GM18867 (cell line): ENCODE measurements at regions not wholly inside any gene's neighbourhood (a gene's known extent, or its start where the extent isn't known, plus 50 kb on each side); places are given as distances from the start of the nearest gene placed in this dataset.

Experiments used
- ATAC-seq: cut with Tn5 transposase; IDR thresholded peaks from one replicate; pipeline ENCODE4 v1.9.1; 2021; ENCODE audit warnings: mild to moderate bottlenecking, moderate library complexity; ENCODE audit not compliant: unreplicated experiment

DNA sequence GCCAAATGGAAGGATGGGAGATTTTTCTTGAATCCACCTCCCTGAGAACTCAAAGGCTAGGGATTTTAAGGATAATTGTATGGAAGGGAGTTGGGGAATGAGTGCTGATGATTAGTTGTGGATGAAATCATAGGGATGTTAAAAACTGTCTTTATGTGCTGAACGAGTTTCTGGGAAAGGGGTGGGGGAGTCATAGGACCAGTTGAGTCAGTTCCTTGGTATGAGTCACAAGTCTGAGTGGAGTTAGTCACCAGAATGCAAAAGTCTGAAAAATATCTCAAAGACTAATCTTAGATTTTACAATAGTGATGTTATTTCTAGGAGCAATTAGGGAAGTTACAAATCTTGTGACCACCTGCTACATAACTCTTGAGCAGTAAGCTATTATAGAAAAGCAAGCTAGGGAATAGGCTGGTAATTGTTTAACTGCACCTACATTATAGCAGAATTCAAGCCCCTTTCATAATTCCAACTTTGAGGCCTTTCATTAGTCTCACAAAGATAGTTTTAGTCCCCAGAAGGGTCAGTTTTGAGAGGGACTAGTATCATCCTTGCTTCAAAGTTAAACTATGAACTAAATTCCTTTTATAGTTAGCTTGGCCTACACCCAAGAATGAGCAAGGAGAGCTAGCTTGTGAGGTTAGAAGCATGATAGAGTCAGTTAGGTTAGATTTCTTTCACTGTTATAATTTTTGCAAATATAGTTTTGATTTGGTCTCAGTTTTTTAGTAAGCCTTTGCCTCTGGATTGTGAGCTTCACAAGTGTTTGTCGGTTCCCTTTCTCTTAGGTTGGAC, 668.0 kb downstream of the ETS1 start:
- ATAC-seq: no peak

DNA sequence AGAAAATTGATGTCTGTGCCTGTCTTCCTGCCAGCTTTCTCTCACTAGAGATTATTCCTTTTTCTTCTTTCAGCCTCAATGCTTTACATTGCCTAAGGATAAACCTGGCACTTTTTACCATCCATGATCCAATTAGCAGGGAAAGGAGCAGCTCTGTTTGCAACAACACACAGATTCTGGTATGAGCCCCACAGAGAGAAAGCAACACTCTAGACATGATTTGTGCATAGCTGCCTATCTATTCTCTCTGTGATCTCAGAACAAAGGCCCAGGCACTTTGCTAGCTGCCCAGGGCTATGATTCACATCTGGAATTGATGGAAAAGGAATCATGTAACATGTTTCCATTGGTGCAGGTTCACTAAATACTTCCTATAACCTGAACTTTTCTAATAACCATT, 685.0 kb downstream of the ETS1 start:
- ATAC-seq: no peak

DNA sequence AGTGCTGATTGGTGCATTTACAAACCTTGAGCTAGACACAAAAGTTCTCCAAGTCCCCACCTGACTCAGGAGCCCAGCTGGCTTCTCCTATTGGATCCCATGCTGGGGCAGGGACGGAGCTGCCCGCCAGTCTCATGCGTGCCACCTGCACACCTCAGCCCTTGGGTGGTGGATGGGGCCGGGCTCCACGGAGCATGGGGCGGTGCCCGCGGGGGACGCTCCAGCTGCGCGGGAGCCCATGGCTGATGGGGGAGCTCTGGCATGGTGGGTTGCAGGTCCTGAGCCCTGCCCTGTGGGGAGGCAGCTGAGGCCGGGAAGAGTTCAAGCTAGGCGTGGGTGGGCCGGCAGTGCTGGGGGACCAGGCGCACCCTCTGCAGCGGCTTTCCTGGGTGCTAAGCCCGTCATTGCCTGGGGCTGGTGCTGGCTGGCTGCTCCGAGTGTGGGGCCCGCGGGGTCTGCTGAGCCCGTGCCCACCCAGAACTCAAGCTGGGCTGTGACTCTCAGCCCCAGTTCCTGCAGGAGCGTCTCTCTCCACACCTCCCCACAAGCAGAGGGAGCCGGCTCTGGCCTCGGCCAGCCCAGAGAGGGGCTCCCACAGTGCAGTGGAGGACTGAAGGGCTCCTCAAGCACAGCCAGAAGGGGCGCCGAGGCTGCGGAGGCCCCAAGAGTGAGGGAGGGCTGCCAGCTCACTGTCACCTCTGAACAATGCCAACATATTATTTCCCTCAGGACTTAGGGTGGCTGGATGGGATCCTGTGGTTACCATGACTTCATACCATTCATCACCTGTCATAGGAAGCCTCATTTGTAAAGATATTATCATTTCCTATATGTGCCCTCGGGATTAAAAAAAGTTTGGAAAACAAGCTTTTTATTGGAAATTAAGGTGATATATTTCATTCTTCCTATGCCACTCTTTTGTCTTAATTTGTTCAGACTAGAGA, 688.7 kb downstream of the ETS1 start:
- no peak for ATAC-seq

DNA sequence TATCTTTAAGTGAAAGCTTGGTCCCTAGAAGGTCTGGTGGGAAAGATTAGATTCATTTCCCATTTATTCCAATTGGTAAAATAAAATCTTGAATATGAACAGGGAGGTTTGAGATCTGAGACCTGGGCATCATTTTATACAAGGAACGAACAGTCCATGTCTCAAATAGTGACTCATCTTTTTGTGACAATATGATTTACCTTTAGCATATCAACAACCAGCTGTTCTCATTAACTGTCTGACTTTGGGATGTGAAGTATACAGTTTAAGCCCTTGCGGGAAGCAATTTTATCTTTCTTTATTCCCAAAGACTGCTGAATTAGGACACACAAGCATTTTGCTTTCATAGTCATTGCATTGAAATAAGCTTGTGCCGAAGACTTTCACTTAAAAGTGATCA, 691.6 kb downstream of the ETS1 start:
- ATAC-seq: no peak

DNA sequence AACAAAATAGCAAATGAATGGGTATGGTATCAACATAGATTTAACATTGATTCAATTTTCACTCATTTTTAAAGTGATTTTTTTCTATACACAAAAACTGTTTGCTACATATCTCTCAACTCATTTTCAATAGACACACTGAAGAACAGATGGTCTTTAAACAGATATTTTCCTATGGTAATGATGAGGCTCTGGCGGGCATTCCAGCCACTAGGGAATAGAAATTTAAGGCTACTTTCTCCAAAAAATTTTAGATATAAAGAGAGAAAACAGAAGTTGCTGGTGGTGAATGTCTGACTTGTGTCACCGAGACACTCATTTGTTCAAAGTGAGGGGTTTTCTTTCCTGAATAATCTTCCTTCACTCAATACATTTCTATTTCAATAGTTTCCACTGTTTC, 693.0 kb downstream of the ETS1 start:
- no peak for ATAC-seq

DNA sequence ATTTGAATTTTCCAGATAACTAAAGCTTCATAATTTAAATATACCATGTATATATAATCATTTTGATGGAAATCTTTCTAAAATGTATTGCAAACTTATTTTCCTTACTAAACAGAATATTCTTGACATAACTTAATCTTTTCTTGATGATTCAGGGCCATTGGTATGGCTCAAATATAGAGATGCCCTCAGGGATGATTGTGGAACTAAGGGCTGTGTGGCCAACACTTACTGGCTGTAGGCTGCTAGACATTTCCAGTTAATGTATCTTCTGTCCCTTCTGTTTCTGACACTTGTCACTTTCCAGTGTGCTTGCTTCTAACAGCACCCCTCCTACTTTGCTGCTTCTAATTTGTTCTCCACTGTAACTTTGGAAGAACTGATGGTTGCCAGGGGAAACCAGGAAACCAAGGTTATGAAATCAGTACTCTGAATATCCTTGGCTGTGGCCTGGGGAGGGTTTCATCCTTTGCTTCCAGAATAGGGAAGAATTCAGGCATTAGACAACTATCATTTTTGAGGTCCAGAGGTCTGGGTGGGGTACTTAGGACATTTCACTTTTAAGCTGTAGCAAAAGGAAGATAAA, 697.2 kb downstream of the ETS1 start:
- ATAC-seq: no peak

DNA sequence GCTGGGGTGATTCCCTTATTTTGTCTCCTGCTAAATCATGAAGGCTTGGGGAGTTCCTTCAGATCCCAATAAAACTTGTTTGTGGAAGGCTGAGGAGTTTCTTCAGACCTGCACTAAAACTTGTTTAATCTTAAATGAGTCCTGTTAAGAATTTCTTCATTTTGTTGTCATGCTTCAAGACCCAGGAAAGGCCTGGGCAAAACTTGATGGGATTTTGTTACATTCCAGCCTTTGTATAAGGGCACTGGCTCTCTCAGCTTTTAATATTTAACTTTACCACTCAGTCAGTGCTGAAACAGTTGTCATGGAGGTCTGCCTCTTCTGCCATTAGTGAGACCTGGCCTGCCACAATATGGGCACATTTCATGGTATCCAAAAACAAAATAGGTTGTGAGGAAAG, 699.0 kb downstream of the ETS1 start:
- ATAC-seq: no peak

DNA sequence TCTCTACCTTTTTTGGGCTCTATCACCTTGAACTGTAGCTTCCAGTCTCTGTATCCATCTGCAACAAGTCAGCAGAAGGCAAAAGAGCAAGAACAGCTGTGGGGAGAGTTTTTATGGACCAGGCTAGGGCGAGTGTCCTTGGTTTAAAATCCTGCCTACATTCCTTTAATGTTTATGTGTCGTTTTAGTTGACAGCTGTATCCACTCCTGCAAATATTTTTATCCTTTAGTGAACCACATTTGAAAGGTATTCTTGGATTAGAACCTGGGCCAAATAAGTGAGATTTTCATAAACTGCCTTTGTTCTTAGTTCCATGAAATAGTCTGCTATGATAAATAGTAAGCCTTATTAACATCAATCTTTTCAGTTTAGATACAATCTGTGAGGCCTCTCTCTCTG, 712.2 kb downstream of the ETS1 start:
- ATAC-seq: no peak

DNA sequence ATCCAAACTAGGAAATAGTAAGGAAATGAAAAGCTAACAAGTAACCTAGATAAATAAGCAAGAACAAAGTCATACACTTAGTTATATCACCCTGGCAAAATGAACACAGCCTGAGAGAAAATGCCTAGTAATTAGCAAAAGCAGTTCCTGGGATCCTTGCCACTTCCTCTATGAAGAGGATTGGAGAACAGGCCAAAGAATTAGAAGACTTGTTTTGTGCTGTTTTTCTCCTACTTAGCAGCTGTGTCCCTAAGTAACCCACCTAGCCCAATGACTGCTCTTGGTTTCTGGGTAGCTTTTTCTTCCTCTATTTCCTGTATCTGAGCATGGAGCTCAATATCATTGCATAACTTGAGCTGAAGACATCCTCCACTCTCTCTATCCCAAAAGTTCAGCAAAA, 713.9 kb downstream of the ETS1 start:
- no peak for ATAC-seq

DNA sequence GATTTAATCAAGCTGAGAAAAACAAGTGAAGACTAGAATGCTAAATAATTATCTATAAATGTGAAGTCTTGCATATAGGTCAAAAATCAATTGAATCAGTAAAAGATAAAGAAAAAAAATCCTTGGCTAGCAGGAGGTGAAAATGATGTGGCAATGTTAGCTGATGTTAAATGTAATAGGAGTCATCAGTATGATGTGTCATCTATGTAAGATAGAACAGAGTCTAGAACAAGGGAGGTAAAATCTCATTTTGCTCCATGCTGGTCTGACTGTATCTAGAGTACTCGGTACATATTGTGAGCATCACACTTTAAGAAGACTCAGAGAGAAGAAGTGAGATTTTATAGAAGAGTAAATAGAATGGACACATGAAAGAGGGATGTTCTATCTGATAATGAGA, 721.2 kb downstream of the ETS1 start:
- ATAC-seq: no peak

DNA sequence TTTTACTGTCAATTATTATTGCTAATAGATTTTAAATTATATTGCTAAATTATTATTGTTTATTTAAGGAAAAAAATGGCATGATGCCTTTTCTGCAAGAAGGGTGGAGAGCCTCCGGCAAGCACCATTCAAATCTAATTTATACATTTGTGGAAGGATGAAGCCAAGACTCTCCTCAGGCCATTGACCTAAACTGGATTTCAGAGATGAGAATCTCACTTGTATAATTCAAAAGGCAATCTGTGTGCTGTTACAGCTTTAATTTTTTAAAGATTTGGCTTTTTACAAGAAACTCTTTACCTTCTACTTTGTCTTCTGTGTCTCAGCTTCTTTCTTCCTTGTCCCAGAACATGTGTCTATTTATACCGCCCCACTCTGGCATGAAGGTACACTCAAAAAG, 722.5 kb downstream of the ETS1 start:
- ATAC-seq: no peak

DNA sequence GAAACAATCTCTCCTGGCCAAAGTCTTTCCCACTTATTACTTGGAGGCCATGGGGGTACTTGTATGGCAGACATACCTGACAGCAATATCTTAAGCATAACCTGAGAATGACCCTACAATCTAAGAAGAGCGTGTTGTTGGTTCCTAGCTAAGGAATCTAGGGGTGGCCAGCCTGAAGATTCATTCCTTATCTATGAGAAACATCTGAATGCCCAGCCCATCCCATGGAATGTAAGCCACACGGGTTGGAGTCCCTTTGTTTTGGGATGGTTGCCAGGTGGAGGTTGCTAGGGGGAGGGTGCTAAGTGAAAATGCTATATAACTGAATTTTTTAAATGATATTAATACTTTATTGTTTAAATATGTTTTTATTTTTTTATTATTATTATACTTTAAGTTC, 725.0 kb downstream of the ETS1 start:
- ATAC-seq: no peak

DNA sequence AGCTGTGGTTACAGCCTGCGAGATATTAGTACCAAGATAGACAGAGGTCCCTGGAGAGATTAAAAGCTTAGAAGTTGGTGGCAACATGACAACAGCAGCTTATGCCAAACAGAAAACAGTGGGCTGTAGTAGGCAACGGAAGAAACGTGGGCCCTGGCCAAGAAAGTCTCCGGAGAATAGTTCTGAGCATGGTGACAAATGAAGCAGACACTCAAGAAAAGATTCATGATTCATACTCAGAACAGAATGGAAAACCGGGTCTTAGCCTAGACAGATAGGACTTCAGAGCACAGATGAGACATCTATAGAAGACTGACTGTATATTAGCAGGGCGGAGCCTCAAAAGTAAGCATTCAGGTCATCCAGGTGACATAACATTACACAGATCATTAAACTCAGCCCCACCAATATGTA, 727.4 kb downstream of the ETS1 start:
- no peak for ATAC-seq

DNA sequence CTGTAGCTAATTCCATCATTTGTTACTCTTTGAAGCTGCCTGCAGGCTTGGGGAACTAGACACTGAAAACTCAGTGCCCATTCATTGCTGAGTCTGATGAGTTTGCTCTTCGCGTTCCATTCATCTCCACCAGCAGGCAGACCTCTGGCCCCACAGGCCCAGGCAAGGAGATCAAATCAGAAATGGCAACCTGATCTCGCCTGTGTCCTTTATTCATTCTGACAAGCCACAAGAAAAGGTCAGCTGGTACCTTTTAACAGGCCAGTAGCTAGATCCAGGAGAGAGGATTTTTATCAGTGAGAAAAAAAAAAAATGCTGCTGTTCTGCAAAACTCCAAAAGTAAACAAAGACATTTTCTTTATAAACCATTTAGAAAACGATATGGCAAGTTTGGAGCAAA, 742.5 kb downstream of the ETS1 start:
- ATAC-seq: no peak

DNA sequence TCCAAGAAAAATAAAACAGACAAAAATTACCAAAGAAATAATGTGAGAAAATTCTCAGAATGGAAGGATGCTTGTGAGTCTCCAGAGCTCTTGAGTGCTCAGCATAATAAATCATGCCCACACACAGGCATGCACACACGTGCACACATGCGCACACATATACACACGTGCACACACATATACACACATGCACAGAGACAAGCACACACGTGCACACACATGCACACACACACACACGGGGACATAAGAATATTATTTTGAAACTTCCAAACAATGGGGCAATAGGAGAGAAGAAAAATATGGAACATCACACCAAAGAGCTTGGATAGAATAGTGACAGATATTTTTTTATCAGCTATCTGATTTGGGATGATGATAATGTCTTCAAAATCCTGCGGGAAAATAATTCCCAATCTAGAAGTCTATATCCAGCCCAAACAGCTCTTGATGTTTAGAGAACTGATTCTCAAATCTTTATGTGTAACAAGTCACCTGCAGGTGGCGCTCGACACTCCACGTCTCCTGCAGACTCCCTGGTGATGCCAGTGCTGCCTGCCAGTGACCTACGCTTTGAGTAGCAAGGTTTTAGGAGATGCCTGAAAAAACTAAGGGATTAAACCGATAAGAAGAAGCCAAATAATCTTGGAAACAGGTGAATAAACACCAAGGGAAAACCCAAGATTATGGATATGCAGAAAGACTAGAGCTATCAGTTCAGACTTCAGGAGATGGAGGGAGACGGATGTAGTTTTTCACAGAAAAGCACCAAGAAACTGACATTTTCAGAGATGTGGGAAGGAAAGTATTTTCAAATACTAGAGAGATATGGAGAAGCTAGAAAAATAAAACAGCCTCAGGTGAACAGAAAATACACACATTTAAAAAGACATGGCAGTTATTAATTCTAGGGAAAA, 743.6 kb downstream of the ETS1 start:
- ATAC-seq: peak; percentile 71

DNA sequence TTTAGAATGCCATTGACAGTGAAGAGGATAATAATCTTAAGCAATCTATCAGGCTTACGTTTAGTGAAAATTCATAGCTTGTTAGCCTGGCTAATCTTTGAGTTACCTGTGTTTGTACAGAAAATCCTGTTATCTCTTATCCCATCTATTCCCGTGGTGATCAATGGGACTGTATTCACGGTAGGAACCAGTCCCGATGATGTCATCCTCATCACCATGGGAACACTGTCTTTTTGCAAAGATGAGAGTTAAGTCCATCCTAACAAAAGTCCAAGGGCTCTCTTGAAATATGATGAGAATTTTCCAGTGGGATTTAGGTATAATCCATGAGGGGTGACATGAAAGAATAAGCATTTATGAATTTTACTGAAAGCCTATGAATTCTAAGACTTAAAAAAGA, 762.2 kb downstream of the ETS1 start:
- ATAC-seq: no peak

DNA sequence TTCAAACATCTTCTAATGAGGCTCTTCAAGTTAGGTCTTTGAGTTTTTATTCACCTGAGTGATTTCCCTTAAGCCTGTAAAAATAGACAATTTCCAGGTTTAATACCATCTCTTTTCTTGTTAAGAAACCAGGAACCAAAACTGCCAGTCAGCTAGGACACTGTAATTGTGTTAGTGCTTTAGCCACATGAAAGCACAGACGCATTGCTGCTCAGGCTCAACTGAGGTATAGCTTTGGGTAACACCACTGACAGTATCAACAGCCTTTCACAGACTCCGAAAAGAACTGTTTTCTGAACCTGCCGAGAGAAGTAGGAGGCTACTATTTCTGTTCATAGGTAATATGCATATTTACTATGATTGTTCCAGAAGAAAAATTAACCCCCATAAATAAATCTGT, 768.7 kb downstream of the ETS1 start:
- no peak for ATAC-seq

DNA sequence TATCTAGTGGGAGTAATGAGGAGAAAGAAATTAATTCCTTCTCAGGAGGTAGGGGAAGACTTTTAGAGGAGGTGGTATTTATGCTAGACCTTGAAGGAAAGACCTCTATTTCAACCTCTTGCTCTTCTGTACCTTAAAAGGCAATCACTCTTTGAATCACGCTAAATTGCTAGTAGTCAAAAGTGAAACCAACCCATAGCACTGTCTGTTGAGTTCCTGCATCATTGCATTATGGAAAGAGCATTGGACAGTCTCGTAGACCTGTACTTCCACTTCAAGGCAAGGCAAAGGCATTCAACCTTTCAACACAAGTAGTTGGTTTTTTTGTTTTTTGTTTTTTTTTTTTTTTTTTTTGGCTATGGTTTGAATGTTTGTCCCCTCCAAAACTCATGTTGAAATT, 770.4 kb downstream of the ETS1 start:
- ATAC-seq: no peak

DNA sequence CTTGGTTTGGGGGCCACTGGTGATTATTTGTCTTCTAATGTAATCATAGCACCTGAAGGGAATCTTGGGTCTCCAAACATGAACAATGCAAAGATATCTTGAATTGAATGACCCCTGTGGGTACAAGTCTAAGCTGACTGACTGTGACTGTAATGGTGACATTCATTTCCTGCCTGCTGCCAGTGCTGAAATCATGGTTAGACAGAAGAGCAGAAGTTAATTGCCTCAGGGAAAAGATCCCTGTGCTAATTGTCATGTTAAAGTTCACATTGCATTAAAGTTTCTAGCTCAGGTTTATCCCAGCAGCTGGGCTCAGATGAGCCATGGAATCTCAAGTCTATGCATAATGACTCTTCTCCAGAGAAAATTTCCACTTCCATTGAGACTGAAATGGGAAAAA, 772.0 kb downstream of the ETS1 start:
- ATAC-seq: no peak

DNA sequence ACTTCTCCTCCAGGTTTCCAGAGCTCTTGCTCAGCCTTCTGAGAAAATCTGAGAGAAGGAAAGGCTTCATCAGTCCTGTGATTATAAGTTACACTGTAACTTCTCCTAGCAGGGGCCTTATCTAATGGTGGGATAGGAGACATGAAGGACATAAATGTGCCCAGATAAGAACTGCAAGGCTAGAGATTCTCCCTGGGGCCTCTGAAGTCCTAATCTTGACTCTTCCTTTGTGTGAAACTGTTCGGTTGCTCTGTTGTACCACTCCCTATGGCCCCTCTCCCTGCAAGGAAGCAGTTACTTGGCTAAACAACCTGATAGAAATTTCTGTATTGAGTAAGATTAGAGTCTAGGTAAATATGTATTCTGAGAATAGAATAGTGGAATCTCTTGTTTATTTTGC, 780.9 kb downstream of the ETS1 start:
- no peak for ATAC-seq

DNA sequence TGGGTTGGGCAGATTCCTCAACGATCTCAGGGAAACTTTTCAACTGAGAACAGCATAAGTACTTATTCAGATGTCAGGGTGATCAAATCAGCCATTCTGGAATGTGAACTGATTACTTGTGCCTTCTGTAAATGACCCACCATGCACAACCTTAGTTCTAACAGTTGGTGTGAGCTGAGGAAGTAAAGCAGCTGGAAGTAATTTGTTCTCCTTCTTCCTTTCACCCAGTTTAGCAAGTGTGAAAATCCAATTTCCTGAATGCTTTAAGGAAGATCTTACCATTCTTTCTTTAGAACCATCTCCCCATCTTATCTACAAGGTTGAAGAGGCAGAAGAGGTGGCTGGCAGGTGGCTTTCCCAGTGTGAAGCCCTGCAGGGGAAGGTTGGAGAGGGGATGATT, 781.6 kb downstream of the ETS1 start:
- no peak for ATAC-seq
